Fibroblast of skin of abdomen (primary cell): ENCODE measurements at regions not wholly inside any gene's neighbourhood (a gene's known extent, or its start where the extent isn't known, plus 50 kb on each side); places are given as distances from the start of the nearest gene placed in this dataset.
"Not testable (repeated sequence)": the region's sequence is repeated elsewhere in the genome, so short reads cannot be mapped to it uniquely, and the experiment has no call there.

Source experiments
- DNase-seq: peaks from one replicate; pipeline ENCODE4 v3.0.0-alpha.2; 2013

- DNase-seq, result no peak
Observed at GRCh38 chr12:23088594-23088993, 463.6 kb downstream of the ETNK1 start.

GRCh38 chr12:23093488-23093887 is 468.5 kb downstream of the ETNK1 start:
- no peak for DNase-seq

- no peak for DNase-seq
Observed at GRCh38 chr12:23096321-23096720, 471.4 kb downstream of the ETNK1 start.

- DNase-seq, result no peak
Observed at GRCh38 chr12:23098110-23098509, 473.1 kb downstream of the ETNK1 start.

- peak; percentile 17 for DNase-seq
Observed at GRCh38 chr12:23098517-23098916, 473.5 kb downstream of the ETNK1 start.

- no peak for DNase-seq
Observed at GRCh38 chr12:23099104-23099503, 474.1 kb downstream of the ETNK1 start.

GRCh38 chr12:23099604-23100003 is 474.6 kb downstream of the ETNK1 start:
- no peak for DNase-seq

GRCh38 chr12:23108957-23109356 is 484.0 kb downstream of the ETNK1 start:
- DNase-seq, result no peak

- no peak for DNase-seq
Observed at GRCh38 chr12:23113781-23114180, 488.8 kb downstream of the ETNK1 start.

- DNase-seq, result no peak
Observed at GRCh38 chr12:23115984-23116383, 491.0 kb downstream of the ETNK1 start.

GRCh38 chr12:23126794-23127193 is 501.8 kb downstream of the ETNK1 start:
- DNase-seq, result no peak

- DNase-seq, result no peak
Observed at GRCh38 chr12:23127701-23128100, 502.7 kb downstream of the ETNK1 start.

GRCh38 chr12:23128462-23128861 is 503.5 kb downstream of the ETNK1 start:
- DNase-seq, result no peak

GRCh38 chr12:23132357-23132756 is 507.4 kb downstream of the ETNK1 start:
- DNase-seq, result no peak

GRCh38 chr12:23133471-23133870 is 508.5 kb downstream of the ETNK1 start:
- no peak for DNase-seq

- DNase-seq, result no peak
Observed at GRCh38 chr12:23139026-23139425, 514.1 kb downstream of the ETNK1 start.

- peak; percentile 0 for DNase-seq
Observed at GRCh38 chr12:23140710-23141109, 515.7 kb downstream of the ETNK1 start.

- no peak for DNase-seq
Observed at GRCh38 chr12:23141335-23141734, 516.4 kb downstream of the ETNK1 start.

GRCh38 chr12:23146070-23146469 is 521.1 kb downstream of the ETNK1 start:
- not testable (repeated sequence) for DNase-seq

- no peak for DNase-seq
Observed at GRCh38 chr12:23168459-23168858, 543.5 kb downstream of the ETNK1 start.

GRCh38 chr12:23169012-23169695 is 544.2 kb downstream of the ETNK1 start:
- no peak for DNase-seq

- no peak for DNase-seq
Observed at GRCh38 chr12:23169696-23170013, 544.7 kb downstream of the ETNK1 start.

- no peak for DNase-seq
Observed at GRCh38 chr12:23174917-23175316, 549.9 kb downstream of the ETNK1 start.

GRCh38 chr12:23185346-23185745 is 560.4 kb downstream of the ETNK1 start:
- DNase-seq, result no peak

- no peak for DNase-seq
Observed at GRCh38 chr12:23186950-23187349, 562.0 kb downstream of the ETNK1 start.
